GM19351 (cell line): ENCODE measurements at regions not wholly inside any gene's neighbourhood (a gene's known extent, or its start where the extent isn't known, plus 50 kb on each side); places are given as distances from the start of the nearest gene placed in this dataset.
"Not testable (repeated sequence)": the region's sequence is repeated elsewhere in the genome, so short reads cannot be mapped to it uniquely, and the experiment has no call there.

Source experiments
- ATAC-seq: cut with Tn5 transposase; IDR thresholded peaks from one replicate; pipeline ENCODE4 v1.9.1; 2021; ENCODE audit warnings: mild to moderate bottlenecking, moderate library complexity; ENCODE audit not compliant: unreplicated experiment

DNA sequence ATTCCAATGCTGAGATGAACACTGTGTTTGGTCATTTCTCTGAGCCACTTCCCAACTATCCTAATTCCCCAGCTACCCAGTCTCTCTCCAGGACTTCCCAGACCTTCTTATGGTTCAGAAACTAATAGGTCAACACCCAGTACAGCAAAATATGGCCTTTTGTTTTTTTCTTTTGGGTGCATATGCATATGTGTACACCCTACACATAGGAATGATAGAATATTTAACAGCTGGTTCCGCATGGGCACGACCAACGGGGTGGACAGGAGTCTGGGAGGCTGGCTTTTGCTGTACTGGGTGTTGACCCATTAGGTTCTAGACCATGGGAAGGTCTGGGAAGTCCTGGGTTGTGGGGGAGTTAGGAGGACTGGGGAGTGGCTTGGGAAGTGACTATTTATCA lies 143.9 kb downstream of the MRPS6 start:
- no peak for ATAC-seq

DNA sequence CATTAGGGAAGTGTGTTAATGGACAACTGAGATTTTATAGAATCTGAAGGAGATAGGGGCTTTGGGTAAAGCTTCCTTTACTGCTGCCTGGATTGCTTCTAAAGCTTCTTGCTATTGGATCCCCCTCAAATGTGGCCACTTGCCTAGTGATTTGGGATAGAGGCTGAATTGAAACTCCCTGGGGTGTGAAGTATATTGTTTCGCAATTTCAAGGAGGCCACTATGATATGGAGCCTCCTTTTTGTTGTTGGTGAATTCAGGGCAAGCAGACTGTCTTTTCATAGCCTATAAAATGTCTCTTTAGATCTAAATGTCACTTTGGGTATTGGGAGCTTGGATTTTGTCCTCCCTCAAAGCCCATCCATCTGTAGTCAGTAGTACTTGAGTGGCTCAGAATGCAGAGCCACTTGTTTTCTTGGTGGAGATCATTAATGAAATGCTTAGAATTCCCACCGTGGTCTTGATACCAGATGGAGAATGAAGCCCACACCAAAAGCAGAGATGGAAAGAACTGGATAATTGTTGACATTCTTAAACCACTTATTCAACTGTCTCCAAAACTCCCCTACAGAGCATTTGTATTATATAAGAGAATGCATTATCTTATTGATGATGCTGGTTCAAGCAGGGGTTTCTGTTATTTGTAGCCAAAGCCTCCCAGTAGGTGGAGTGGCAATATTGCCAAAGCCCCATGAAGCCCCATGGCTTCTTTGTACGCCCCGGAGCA lies 144.3 kb upstream of the KCNE2 start:
- no peak for ATAC-seq

DNA sequence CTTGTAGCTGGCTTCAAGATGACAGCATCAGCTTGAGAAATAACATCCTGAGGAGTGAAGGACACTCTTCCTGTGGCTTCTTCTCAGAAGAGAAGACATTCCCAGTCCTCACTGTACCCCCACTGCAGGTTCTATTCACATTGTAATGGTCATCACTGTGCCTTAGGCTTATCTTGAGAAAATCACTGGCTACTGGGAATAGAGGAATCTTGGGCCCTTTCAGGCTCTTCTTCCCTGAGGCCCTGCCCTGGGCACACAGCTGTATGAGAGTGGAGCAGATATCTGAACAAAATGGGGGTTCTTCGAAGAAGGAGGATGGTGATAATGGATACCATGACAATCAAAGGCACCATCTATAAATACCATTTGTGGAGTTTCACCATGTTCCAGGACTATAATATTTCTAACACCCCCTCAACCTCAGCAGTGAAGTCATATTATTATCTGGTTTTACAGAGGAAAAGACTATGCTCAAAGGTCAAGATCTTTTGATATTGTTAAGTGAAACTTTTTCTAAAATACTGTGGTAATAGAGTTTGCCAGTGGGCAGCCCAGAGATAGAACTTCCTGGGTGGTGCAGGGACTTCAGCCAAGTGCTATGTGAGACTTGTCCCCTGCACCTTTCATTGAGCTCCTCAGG lies 143.1 kb upstream of the KCNE2 start:
- ATAC-seq, result no peak

DNA sequence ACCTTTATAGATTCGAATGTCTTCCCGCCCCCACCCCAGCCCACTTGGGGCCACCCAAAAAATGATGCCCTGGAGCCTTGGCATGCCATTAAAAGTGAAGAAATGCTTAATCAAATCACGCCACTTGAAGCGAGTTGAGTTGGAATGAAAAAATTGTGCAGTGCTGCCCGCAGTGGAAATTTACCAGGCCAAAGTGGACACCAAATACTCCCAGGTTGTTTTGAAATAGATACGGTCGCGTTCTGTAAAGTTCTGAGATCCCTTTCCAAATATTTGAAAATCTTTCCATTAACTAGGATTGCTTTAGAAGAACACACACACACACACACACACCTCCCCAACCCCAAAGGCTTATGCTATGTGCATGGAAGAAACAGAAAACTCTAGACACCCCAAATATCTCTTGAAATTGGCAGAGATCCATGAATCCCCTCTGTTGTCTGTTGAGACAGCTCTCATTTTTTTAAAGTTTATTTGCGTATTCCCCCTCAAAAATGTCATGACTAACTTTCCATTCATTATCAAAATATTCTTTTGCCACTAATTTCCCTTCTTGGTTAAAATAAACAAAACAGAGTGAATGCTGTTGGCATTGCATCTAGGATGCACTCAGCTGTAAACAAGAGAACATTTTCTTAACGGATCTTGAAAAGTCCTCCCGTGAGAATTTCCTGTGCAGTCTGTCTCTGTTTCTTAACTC lies 142.3 kb upstream of the KCNE2 start:
- ATAC-seq, result no peak

DNA sequence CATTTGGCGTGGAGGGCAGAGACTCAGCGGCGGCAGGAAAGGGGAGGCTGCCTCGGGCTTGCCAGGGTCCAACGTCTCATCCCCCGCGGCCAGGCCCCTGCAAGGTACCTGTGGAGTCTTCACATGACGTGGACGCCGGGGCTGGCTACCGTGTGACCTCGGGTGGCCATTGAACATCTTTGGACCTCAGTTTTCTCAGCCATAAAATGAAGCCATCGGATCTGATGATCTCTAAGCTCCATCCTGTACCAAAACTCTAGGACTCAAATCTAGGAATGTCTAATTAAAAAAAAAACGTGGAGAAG lies 141.8 kb upstream of the KCNE2 start:
- no peak for ATAC-seq

DNA sequence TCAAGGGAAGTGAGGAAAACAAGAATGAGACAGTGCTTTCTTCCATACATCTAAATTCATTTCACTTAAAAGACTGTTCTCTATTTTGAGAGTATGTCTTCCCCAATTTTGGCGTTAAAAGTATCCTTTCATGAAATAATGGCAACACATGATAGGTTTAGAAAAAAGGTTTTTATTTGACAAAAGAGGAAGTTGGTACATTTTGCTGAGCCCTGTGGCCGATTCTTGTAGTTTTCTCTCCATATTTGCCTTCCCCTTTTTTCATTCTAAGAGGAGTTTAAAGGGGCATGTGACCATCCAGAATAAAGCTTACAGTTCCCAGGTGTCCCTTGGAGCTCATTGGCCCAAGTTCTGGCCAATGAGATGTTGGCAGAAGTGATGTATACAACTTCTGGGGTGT lies 140.4 kb upstream of the KCNE2 start:
- no peak for ATAC-seq

DNA sequence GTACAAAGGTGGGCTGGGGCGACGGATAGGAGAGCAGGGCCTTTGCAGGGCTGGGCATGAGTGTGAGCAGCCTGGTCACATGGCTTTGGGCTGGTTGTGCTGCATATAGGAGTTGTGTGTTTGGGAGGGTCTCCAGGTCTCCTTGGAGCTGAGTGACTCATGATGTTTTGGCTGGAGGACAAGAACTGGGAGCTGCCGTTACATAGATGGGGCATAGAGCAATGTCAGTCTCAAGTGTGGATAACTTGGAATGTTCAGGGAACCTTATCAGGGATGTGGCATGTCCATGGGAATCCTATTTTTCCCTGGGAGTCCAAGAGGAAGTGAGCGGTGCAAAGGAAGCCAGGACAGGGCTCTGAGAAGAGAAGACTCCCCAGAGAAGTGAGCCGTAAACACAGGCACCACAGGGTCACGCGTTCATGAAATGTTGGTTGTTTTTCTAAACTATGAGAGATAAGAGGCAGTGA lies 136.4 kb upstream of the KCNE2 start:
- ATAC-seq, result no peak

DNA sequence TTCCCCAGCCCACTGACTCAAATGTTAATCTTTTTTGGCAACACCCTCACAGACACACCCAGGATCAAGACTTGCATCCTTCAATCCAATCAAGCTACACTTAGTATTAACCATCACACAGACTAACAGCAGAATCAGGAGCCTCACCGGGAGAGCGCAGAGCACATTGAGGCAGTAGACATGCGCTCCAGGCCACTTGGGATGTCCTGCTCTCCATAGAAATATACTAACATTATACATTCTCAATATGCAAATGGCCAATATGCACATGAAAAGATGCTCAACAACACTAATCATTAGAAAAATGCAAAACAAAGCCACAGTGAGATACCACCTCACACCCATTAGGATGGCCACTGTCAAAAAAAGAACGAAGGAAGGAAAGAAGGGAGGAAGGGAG lies 135.0 kb upstream of the KCNE2 start:
- no peak for ATAC-seq

DNA sequence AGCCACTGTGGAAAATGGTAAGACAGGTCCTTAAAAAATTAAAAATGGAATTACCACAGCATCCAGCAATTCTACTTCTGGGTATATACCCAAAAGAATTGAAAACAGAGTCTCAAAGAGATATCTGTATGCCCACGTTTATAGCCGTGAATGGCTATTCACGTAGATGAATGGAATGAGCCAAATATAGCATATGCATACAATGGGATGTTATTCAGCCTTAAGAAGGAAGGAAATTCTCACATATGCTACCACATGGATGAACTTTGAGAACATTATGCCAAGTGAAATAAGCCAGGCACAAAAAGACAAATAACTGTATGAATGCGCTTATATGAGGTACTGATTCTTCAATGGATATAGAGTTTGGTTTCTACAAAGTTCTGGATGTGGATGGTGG lies 134.5 kb upstream of the KCNE2 start:
- ATAC-seq, result no peak

DNA sequence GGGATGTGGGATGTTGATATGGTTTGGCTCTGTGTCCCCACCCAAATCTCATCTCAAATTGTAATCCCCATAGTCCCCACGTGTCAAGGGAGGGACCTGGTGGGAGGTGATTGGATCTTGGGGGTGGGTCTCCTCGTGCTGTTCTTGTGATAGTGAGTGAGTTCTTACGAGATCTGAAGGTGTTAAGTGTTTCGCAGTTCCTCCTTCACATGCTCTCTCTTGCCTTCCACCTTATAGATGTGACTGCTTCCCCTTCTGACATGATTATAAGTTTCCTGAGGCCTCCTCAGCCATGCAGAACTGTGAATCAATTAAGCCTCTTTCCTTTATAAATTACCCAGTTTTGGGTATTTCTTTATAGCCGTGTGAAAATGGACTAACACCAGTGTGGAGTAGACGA lies 130.1 kb upstream of the KCNE2 start:
- not testable (repeated sequence) for ATAC-seq

DNA sequence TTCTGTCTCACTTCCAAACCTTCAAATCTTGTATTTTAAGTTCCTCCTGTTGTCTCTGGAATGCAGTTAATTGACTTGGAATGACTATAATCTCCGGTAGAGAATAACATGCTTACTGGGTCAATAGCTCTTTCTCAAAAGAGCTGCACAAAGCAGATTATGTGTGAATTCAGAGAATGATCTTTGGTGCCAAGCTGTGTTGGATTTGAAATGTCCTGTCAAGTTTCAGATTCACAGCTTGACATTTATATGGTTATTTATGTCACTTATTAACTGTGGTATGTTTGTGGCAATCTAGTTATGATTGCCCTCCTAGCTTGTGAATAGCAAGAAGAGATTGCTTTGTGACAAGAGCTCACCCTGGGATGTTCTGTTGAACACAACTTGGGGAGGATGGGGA lies 128.3 kb upstream of the KCNE2 start:
- ATAC-seq, result no peak

DNA sequence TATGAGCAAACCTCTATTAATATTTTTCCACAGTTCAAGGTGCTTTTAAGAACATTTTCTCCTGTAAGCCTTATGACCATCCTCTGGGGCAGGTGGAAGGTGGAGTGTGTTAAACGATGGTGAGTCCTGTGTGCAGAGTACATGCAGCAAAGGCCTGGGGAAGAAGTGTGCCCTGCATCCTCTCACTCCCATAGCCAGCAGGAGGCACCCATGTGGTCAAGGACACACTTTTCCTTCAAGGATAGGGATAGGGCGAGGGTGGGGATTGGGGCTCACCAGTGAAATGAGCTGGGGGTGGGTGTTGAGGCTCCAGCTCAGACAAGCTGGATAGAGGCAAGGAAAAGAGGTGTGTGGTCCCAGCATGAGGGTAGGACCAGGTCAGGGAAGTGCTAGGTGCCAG lies 120.8 kb upstream of the KCNE2 start:
- no peak for ATAC-seq

DNA sequence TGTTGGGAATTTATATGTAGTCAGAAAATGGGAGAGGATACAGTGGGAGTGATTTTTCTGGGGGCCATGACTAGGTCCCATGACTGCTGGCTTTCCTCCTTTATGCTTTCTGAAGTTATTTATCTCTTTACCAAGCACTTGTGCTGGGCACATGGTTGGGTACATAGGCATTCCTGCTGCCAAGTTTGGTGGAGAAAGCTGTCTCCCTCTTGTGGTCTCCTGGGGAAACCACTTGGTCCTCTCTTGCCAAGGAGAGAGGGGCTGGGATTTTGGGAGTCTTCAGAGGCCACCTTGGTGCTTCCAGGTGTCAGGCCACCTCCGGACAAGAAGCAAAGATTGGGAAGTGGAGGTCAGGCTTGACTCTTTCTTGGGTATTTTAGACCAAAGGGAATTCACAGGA lies 120.2 kb upstream of the KCNE2 start:
- ATAC-seq, result no peak

DNA sequence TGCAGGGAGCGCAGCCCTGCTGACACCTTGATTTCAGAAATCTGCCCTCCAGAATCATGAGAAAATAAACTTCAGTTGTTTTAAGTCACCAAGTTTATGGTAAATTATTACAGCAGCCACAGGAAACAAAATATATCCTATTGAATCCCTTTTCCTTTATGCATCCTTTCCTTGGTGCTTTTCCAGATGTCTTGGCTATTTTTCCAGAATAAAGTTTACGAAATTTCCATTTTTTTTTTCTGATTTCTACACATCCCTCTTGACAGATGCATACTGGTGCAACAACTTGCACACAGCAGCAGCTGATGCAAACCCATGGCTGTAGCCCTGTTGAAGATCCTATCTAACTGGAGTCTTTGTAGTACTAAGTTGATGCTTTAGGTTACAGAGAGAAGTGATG lies 111.1 kb upstream of the KCNE2 start:
- ATAC-seq, result no peak

DNA sequence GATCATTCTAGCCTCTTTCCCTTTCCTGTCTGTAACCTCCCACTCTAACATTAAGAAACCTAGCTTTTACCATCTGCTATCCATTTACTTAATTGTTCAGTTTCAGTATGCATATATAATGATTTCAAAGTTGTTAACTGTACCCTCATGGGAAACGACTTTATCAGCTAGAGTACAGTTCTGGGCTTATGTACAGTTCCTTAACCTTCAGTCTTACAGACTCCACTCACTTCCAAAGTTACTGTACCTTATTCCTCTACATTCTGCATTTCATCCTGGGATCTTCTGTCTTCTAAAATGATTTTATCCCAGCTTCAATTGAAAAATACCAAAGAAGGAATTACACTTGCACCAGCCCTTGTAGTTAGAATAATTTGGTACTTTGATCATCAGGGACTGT lies 108.7 kb upstream of the KCNE2 start:
- ATAC-seq, result no peak

DNA sequence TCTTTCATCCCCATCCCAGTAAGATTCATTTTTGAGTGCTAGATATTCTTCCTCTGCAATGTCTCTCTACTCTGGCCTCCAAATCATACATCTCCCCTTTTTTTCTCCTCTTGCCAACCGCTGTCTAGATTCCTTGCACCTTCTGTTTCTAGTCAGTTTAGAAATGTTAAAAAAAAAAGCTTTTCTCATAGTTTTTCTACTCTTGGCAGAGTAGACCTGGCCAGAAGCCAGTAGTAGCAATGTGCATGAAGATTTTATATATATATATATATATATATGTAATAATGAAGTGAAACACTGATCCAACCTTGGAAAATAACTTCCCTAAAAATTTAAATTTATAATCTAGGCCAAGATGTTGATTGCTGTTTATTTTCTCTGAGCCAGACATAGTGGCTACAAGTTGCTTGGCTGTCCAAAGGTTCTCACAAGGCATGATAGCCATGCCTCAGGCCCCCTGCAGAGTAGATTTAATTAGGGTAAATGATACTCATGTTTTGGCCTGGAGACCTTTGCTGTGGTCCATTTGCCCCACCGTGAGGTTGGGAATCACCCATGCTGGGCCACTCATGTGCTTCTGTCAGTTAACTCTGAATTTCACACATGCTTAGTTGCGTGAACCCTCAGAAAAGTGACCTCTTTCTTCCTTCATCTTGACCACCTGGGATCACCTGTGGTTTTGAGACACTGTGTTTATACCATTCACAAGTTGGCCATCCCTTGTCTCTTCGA lies 103.4 kb upstream of the KCNE2 start:
- no peak for ATAC-seq

DNA sequence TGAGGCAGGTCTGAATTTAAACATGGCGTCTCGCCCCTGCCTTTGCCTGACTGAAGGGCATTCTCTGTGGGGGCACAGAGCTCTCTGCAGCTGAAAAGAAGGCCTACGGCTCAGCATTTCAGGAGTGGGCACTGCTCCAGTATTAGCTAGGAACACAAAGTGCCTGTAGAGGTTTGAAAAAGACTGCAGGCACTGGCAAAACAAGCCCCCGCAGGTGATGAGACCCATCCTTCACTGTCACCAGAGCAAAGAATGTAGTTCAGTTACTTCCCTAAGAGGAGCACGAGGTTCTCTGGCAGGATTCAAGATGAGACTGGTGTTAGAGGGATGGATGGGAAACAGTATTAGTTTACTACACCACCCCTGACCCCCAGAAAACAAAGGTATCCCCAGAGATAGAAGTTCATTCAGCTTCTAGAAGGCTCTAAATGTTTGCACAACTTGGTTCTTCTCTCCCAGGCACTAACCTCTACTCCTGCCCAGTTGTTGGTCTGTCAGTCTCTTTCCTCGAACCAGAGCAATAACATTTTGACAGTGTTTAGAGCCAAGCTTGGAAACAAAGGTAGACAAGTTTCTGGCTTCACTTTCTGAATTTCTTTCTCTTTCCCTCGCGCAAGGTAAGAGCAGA lies 101.9 kb upstream of the KCNE2 start:
- ATAC-seq, result no peak

DNA sequence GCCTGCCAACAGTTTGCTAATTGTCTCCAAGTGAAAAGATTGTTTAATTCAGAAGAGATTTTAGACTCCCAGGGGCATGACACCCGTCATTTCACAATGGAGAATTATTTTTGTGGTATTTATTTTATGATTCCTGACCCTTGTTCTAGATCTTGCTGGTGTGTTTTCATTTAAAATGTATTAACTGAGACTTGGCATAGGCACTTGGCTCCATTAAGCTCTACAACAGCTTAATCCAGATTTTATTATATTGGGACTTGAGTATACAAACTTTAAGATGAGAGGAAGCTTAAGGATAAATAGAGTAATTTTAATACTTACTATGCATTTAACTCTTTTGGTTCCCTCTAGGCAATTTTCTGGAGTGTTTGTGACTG lies 101.3 kb upstream of the KCNE2 start:
- no peak for ATAC-seq

DNA sequence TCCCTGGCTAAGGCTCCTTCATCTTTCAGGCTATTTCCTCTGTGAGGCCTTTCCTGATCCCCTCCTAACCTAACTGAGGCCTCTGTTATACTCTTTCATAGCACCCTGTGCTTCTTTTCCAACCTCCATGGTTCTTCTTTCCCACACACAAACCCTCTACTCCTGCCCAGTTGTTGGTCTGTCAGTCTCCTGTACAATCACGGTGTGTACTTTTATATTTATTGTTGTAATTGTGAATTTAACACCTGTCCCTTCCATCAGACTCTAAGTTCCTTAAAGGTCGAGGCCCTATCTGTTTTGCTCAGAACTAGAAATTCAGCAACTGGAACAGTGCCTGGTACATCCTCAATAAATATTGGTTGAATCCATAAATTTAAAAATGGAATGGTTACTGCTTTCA lies 100.2 kb upstream of the KCNE2 start:
- no peak for ATAC-seq

DNA sequence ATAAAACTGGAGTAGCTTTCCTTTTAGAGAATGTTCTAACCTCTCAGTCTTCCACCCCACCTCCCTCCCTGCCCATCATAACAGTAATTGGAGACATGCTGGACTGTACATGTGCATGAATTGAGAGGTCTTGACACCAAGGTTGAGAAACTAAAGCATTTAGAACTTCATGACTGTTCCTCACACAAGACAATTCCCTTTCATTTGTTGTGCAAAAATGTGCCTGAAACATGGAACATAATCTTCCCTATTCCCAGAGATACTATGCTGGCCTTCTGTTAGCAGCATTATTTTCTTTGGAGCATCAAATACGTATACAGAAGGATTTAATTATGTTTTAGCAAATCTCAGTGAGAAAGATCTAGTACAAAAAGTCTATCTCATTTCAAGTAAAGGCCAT lies 97.5 kb upstream of the KCNE2 start:
- ATAC-seq, result no peak

DNA sequence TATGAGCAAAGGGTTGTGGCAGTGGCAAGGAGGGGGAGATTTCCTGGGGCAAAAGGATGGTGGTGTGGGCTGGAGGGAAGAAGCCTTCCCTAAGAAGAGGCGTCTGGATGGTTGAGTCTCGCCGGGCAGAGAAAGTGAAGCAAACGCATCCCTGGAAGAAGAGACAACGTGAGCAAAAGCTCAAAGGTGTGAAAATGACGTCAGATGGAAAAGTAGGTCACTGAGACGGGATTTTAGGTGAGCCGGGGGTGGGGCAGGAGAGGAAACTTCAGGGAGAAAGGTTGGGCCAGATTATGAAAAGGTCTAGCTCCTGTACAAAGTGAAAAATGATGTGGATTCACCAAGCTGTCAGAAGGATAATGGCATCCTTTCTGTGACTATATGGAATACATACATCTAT lies 95.3 kb upstream of the KCNE2 start:
- no peak for ATAC-seq
